Caco-2 (cell line): ENCODE measurements at regions not wholly inside any gene's neighbourhood (a gene's known extent, or its start where the extent isn't known, plus 50 kb on each side); places are given as distances from the start of the nearest gene placed in this dataset.

ENCODE experiments used
- BruUV-seq: library from RNA; stranded (reverse); fragments of 400-500 nt; replicated peaks from 2 replicates; lab custom pipeline; 2021; lab: Mats Ljungman, UMichigan
- CTCF ChIA-PET: fragments of 300-600 bp; sonication (Branson Sonifier 250); formaldehyde crosslinking; loops from one replicate; lab custom pipeline; 2022; ENCODE audit warnings: antibody characterized with exemption; lab: Charles Lee
- POLR2A ChIA-PET: fragments of 300-600 bp; sonication (Branson Sonifier 250); formaldehyde crosslinking; loops from one replicate; lab custom pipeline; 2022; ENCODE audit warnings: antibody characterized with exemption; lab: Charles Lee
- DNase-seq, 2 experiments: peaks; one replicate each; pipeline versions ENCODE4 v3.0.0 to v3.0.0-alpha.2; 2020 to 2022
- H3K27me3 ChIP-seq: replicated peaks from 2 replicates; pipeline ENCODE4 v1.6.0; 2011; ENCODE audit warnings: low read length; ENCODE audit not compliant: control insufficient read depth, insufficient read depth
- H3K36me3 ChIP-seq: 2 replicates; pipeline ENCODE4 v1.5.1; 2011; ENCODE audit warnings: low read length; ENCODE audit not compliant: control insufficient read depth, insufficient read depth
- H3K4me1 ChIP-seq: fragments of 250-450 bp; sonication (Bioruptor Pico); 2 replicates; pipeline ENCODE4 v1.5.1; 2020; ENCODE audit warnings: mild to moderate bottlenecking
- H3K4me3 ChIP-seq: 2 replicates; pipeline ENCODE4 v1.5.1; 2011; ENCODE audit warnings: low read depth, mild to moderate bottlenecking, control low read depth, low read length
- H3K9me3 ChIP-seq: fragments of 250-450 bp; sonication (Bioruptor Pico); 2 replicates; pipeline ENCODE4 v1.5.1; 2020; ENCODE audit warnings: mild to moderate bottlenecking, moderate library complexity
- H3K27ac Mint-ChIP-seq: one replicate; pipeline ENCODE4 v1.8.0; 2022; ENCODE audit warnings: mixed read lengths; ENCODE audit not compliant: unreplicated experiment
- H3K27me3 Mint-ChIP-seq: one replicate; pipeline ENCODE4 v1.8.0; 2022; ENCODE audit warnings: mixed read lengths; ENCODE audit not compliant: insufficient read depth, unreplicated experiment
- H3K36me3 Mint-ChIP-seq: one replicate; pipeline ENCODE4 v1.8.0; 2022; ENCODE audit warnings: mild to moderate bottlenecking, mixed read lengths; ENCODE audit not compliant: insufficient read depth, unreplicated experiment
- H3K4me1 Mint-ChIP-seq: one replicate; pipeline ENCODE4 v1.8.0; 2022; ENCODE audit warnings: low read depth, mixed read lengths; ENCODE audit not compliant: unreplicated experiment
- H3K4me3 Mint-ChIP-seq: one replicate; pipeline ENCODE4 v1.8.0; 2022; ENCODE audit warnings: mild to moderate bottlenecking, moderate library complexity, mixed read lengths; ENCODE audit not compliant: unreplicated experiment
- H3K9me3 Mint-ChIP-seq: one replicate; pipeline ENCODE4 v1.8.0; 2022; ENCODE audit warnings: mixed read lengths; ENCODE audit not compliant: unreplicated experiment
- intact Hi-C: fragments of 100-400 bp; cut with micrococcal nuclease; formaldehyde crosslinking; loops from one replicate; pipeline ENCODE4 v1.10.0; 2022; ENCODE audit not compliant: unreplicated experiment
- TF ChIP-seq, protein P1 (sequence below), 2 experiments: fragments of 200-600 bp in 1 of 2; IDR thresholded peaks; 1 replicate in 1 of 2; 2 replicates in 1 of 2; pipeline versions ENCODE4 v1.5.1 to v1.8.0; 2011 to 2022; ENCODE audit warnings: antibody characterized with exemption in 1 of 2, control low read depth in 1 of 2, inconsistent platforms in 1 of 2, low read depth in 1 of 2, low read length in 1 of 2, mild to moderate bottlenecking in 1 of 2, moderate library complexity in 1 of 2; ENCODE audit not compliant: insufficient read depth in 1 of 2, severe bottlenecking in 1 of 2, unreplicated experiment in 1 of 2

DNA sequence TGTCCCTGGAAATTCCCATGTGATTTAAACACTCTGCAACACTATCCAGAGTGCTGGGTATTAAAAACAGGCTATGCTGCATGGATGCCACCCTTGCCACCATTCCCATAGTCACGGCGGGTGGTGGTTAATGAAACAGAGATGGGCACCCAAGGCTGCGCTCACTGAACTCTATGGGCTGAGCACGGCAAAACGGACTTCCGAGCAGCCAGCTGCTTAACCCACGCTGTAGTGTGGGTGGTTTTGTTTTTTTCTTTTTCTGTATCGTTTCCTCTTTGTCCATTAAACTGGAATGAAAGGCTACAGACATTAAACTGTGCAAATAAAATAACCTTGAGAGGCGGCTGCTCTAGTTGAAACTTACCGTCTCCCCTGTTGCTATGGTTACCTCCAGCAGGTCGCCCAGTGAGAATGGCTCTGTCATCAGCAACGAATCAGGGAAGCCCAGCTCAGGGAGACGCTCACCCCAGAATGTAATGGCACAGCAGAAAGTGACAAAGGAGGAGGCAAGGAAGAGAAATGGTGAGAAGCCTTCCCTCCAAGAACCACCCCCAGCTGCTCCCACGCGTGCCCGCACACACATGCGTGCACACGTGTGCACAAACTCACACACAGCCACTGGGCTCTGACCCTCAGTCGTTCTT, 102.1 kb downstream of the C11orf91 start:
- no peaks in the 10 kb centered on the region for H3K36me3 Mint-ChIP-seq
- H3K4me1 Mint-ChIP-seq = no peaks in the 10 kb centered on the region
- BruUV-seq = no TSS peak
- ChIA-PET CTCF (no interaction called here), POLR2A (no interaction called here)
- peaks cover 21% of the 10 kb centered on the region for H3K27me3 Mint-ChIP-seq
- peaks cover 2% of the 10 kb centered on the region for H3K27me3 ChIP-seq
- TF ChIP-seq, protein P1, sequence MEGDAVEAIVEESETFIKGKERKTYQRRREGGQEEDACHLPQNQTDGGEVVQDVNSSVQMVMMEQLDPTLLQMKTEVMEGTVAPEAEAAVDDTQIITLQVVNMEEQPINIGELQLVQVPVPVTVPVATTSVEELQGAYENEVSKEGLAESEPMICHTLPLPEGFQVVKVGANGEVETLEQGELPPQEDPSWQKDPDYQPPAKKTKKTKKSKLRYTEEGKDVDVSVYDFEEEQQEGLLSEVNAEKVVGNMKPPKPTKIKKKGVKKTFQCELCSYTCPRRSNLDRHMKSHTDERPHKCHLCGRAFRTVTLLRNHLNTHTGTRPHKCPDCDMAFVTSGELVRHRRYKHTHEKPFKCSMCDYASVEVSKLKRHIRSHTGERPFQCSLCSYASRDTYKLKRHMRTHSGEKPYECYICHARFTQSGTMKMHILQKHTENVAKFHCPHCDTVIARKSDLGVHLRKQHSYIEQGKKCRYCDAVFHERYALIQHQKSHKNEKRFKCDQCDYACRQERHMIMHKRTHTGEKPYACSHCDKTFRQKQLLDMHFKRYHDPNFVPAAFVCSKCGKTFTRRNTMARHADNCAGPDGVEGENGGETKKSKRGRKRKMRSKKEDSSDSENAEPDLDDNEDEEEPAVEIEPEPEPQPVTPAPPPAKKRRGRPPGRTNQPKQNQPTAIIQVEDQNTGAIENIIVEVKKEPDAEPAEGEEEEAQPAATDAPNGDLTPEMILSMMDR (IDR thresholded peaks at IDR 0.05; ENCODE audit: insufficient read depth in 1 of 2, low read depth in 1 of 2, low read length in 1 of 2, severe bottlenecking in 1 of 2, unreplicated experiment in 1 of 2) = no peak
- peaks cover 3% of the 10 kb centered on the region; the same call in 1 of the 2 replicates for H3K9me3 ChIP-seq
- no peak overlapping the region for H3K4me3 Mint-ChIP-seq
- H3K9me3 Mint-ChIP-seq = no peaks in the 10 kb centered on the region
- no peak overlapping the region for H3K4me3 ChIP-seq
- H3K36me3 ChIP-seq = no peaks in the 10 kb centered on the region
- H3K27ac Mint-ChIP-seq = no peak overlapping the region
- intact Hi-C loops = no loop called here
- H3K4me1 ChIP-seq = no peaks in the 10 kb centered on the region
- DNase-seq = no peak

DNA sequence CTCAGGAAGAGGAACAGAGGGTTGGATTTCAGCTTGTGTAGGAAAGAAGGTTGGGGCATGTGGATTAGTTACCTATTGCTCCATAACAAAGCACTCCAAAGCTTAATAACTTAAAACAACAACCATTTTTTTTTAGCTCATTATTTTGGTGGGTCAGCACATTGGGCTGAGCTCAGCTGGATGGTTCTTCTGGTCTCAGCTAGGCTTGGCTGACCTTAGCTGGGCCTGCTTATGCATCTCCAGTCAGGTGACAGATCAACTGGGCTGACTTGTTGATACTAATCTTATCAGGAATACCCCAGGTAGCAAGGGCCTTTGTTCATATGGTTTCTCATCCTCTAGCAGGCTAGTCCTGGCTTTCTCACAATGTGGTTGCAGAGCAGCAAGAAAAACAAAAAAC, 106.4 kb downstream of the C11orf91 start:
- H3K4me3 ChIP-seq = no peak overlapping the region
- intact Hi-C loops = no loop called here
- BruUV-seq = no TSS peak
- H3K4me1 ChIP-seq = no peaks in the 10 kb centered on the region
- TF ChIP-seq, protein P1 (IDR thresholded peaks at IDR 0.05; ENCODE audit: insufficient read depth in 1 of 2, low read depth in 1 of 2, low read length in 1 of 2, severe bottlenecking in 1 of 2, unreplicated experiment in 1 of 2) = no peak
- peaks cover 3% of the 10 kb centered on the region; the same call in 1 of the 2 replicates for H3K9me3 ChIP-seq
- Mint-ChIP-seq H3K4me1 (no peaks in the 10 kb centered on the region), H3K27me3 (peaks cover 7% of the 10 kb centered on the region), H3K36me3 (no peaks in the 10 kb centered on the region), H3K9me3 (no peaks in the 10 kb centered on the region), H3K4me3 (no peak overlapping the region), H3K27ac (no peak overlapping the region)
- ChIA-PET CTCF (interaction anchor here (0.6 kb wide), 1 partner anchor 30 kb away, joined by 3 read pairs; no protein-coding TSS in a partner anchor), POLR2A (no interaction called here)
- H3K27me3 ChIP-seq = peaks cover 2% of the 10 kb centered on the region
- no peaks in the 10 kb centered on the region for H3K36me3 ChIP-seq
- no peak for DNase-seq

DNA sequence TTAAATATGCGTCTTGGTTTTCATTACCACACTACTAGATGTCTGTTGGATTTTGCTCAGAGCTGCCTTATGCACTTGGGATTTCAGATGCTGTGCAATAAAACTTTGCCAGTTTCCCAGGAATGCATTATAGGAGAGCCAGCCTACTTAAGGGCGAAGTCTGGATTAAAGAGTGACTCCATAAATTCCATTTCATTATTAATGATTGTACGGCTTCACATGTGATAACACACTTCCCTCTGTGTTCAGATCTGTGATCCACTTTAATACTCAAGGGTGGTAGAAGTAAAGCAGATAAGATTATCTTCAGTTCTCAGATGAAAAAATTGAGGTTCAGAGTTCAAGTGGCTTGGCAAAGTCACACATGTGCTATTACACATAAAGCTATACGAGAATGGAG, 110.2 kb downstream of the C11orf91 start:
- Histone ChIP-seq H3K4me3 (no peak overlapping the region), H3K9me3 (peaks cover 3% of the 10 kb centered on the region; the same call in 1 of the 2 replicates), H3K36me3 (no peaks in the 10 kb centered on the region), H3K27me3 (no peaks in the 10 kb centered on the region; the same call in 1 of the 2 replicates), H3K4me1 (no peaks in the 10 kb centered on the region)
- no peaks in the 10 kb centered on the region for H3K4me1 Mint-ChIP-seq
- no peak overlapping the region for H3K27ac Mint-ChIP-seq
- CTCF ChIA-PET = no interaction called here
- H3K4me3 Mint-ChIP-seq = no peak overlapping the region
- DNase-seq = no peak
- TF ChIP-seq, protein P1 (IDR thresholded peaks at IDR 0.05; ENCODE audit: insufficient read depth in 1 of 2, low read depth in 1 of 2, low read length in 1 of 2, severe bottlenecking in 1 of 2, unreplicated experiment in 1 of 2) = no peak
- intact Hi-C loops = no loop called here
- H3K9me3 Mint-ChIP-seq = no peaks in the 10 kb centered on the region
- BruUV-seq = no TSS peak
- no peaks in the 10 kb centered on the region for H3K36me3 Mint-ChIP-seq
- POLR2A ChIA-PET = no interaction called here
- H3K27me3 Mint-ChIP-seq = no peaks in the 10 kb centered on the region
